ENCODE measurements at regions not wholly inside any gene's neighbourhood (a gene's known extent, or its start where the extent isn't known, plus 50 kb on each side); places are given as distances from the start of the nearest gene placed in this dataset.

DNA sequence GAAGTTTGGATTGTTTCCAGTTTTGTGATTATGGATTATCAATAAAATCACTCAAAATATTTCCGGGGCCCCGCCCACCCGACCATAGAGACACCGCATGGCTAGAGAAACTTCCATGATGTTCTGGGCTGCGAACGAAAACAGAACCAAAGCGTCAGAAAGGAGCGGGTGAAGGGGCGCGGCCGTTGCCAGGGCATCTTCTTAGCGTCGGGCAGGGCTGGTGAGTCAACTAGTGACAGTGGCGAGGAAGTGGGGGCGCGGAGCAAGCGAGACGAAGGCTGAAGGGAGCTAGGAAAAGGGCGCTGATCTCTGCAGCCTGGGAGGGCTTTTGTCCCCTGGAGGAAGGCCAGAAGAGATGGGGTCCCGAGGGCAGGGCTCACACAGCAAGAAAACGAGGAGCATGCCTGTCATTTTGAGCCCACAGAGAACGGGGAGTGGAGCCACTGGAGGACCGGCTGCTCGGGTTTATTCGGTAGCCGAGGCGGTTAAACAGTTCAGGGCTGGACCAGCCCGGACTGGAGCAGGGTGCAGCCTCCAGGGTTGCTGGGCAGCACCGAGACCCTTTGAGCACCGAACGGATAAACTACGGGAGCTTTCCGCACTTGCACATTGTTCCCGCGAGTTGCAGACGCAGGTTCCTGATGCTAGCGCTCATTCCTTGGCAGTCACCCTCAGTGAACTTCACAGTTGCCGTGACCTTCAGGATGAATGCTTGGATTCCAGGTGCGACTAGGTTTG lies 298.1 kb upstream of the TRPC5 start:
- no peak overlapping the region for H2AFZ ChIP-seq
- DNase-seq (ENCODE audit: low spot score), result no peak
- no peak overlapping the region for H3K27ac ChIP-seq
- H3K4me3 ChIP-seq, result no peak overlapping the region
- no peaks in the 10 kb centered on the region for H3K36me3 ChIP-seq (replicated peaks; ENCODE audit: insufficient read depth, low read depth)
- H3K27me3 ChIP-seq, result no peaks in the 10 kb centered on the region
- H3K79me2 ChIP-seq, result no peaks in the 10 kb centered on the region
- WGBS (ENCODE audit: low lambda C conversion rate, missing lambda C conversion rate), result 97% methylated on average over 37 of the region's 39 CpGs
- H3K4me1 ChIP-seq (ENCODE audit: insufficient read depth), result no peaks in the 10 kb centered on the region
- no peaks in the 10 kb centered on the region for H4K20me1 ChIP-seq (ENCODE audit: insufficient read depth, poor library complexity, severe bottlenecking)
- no peaks in the 10 kb centered on the region for H3K9me3 ChIP-seq (ENCODE audit: low read depth)
- no peak for TF ChIP-seq EZH2phosphoT487 (IDR thresholded peaks at IDR 0.05; ENCODE audit: low read depth, severe bottlenecking, unreplicated experiment)
- TF ChIP-seq, protein P1, sequence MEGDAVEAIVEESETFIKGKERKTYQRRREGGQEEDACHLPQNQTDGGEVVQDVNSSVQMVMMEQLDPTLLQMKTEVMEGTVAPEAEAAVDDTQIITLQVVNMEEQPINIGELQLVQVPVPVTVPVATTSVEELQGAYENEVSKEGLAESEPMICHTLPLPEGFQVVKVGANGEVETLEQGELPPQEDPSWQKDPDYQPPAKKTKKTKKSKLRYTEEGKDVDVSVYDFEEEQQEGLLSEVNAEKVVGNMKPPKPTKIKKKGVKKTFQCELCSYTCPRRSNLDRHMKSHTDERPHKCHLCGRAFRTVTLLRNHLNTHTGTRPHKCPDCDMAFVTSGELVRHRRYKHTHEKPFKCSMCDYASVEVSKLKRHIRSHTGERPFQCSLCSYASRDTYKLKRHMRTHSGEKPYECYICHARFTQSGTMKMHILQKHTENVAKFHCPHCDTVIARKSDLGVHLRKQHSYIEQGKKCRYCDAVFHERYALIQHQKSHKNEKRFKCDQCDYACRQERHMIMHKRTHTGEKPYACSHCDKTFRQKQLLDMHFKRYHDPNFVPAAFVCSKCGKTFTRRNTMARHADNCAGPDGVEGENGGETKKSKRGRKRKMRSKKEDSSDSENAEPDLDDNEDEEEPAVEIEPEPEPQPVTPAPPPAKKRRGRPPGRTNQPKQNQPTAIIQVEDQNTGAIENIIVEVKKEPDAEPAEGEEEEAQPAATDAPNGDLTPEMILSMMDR (IDR thresholded peaks at IDR 0.05; ENCODE audit: poor library complexity), result no peak
- TF ChIP-seq EZH2 (IDR thresholded peaks at IDR 0.05; ENCODE audit: borderline replicate concordance), result no peak
- no peaks in the 10 kb centered on the region for H3K9me2 ChIP-seq (replicated peaks; ENCODE audit: insufficient read depth)
- no peak overlapping the region for H3K4me2 ChIP-seq

DNA sequence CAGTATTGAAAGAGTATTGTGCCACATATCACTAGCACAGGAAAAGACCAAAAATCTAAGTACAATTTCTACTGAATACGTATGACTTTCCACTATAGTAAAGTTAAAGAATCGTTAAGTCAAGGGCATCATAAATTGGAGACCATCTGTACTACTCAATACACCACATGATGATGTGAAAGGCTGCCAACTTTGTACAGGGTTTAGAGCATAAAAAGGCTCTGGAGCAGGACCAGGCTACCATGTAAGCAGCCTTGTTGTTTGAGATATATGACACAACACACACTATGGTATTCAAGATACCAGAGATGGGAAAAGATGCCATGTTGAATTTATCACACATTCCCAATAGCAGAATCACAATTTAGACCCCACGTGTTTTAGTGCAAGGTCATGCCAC lies 294.9 kb upstream of the TRPC5 start:
- Histone ChIP-seq H3K27ac (no peak overlapping the region), H3K36me3 (replicated peaks; ENCODE audit: insufficient read depth, low read depth) (no peaks in the 10 kb centered on the region), H3K27me3 (no peaks in the 10 kb centered on the region), H2AFZ (no peak overlapping the region), H3K4me3 (no peak overlapping the region), H3K9me3 (ENCODE audit: low read depth) (no peaks in the 10 kb centered on the region), H3K9me2 (replicated peaks; ENCODE audit: insufficient read depth) (no peaks in the 10 kb centered on the region), H3K4me2 (no peak overlapping the region), H4K20me1 (ENCODE audit: insufficient read depth, poor library complexity, severe bottlenecking) (no peaks in the 10 kb centered on the region), H3K4me1 (ENCODE audit: insufficient read depth) (no peaks in the 10 kb centered on the region), H3K79me2 (no peaks in the 10 kb centered on the region)
- no peak for DNase-seq (ENCODE audit: low spot score)
- TF ChIP-seq, protein P1 (IDR thresholded peaks at IDR 0.05; ENCODE audit: poor library complexity), result no peak
- no peak for TF ChIP-seq EZH2phosphoT487 (IDR thresholded peaks at IDR 0.05; ENCODE audit: low read depth, severe bottlenecking, unreplicated experiment)
- no peak for TF ChIP-seq EZH2 (IDR thresholded peaks at IDR 0.05; ENCODE audit: borderline replicate concordance)
- WGBS (ENCODE audit: low lambda C conversion rate, missing lambda C conversion rate), result 78% methylated on average over 3 of the region's 3 CpGs

DNA sequence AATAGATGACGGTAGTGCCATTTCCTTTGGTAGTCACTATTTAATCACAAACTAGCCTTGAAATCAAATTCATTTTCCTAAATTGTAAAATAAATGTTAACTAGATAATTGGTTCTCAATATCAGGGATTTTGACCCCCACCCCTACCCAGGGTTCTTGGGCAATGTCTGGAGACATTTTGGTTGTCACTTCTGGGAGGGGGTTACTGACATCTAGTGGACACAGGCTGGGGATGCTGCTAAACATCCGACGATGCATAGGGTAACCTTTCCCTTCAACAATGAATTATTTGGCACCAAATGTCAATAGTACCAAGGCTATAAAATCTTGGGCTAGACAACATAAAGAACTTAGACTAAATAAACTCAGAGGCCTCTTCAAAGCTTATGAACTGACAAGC lies 285.8 kb upstream of the TRPC5 start:
- Histone ChIP-seq H3K27ac (no peak overlapping the region), H4K20me1 (ENCODE audit: insufficient read depth, poor library complexity, severe bottlenecking) (no peaks in the 10 kb centered on the region), H3K4me3 (no peak overlapping the region), H3K27me3 (no peaks in the 10 kb centered on the region), H3K36me3 (replicated peaks; ENCODE audit: insufficient read depth, low read depth) (no peaks in the 10 kb centered on the region), H3K9me2 (replicated peaks; ENCODE audit: insufficient read depth) (no peaks in the 10 kb centered on the region), H3K79me2 (no peaks in the 10 kb centered on the region), H2AFZ (no peak overlapping the region), H3K4me1 (ENCODE audit: insufficient read depth) (no peaks in the 10 kb centered on the region), H3K4me2 (no peak overlapping the region), H3K9me3 (ENCODE audit: low read depth) (no peaks in the 10 kb centered on the region)
- no peak for DNase-seq (ENCODE audit: low spot score)
- TF ChIP-seq, protein P1 (IDR thresholded peaks at IDR 0.05; ENCODE audit: poor library complexity), result peak; percentile 41
- TF ChIP-seq EZH2phosphoT487 (IDR thresholded peaks at IDR 0.05; ENCODE audit: low read depth, severe bottlenecking, unreplicated experiment) (no peak), EZH2 (IDR thresholded peaks at IDR 0.05; ENCODE audit: borderline replicate concordance) (no peak)
- WGBS (ENCODE audit: low lambda C conversion rate, missing lambda C conversion rate), result 36% methylated on average over 3 of the region's 3 CpGs

All from hepatocyte (in vitro differentiated cells).